HCT116 (cell line): ENCODE measurements at regions not wholly inside any gene's neighbourhood (a gene's known extent, or its start where the extent isn't known, plus 50 kb on each side); places are given as distances from the start of the nearest gene placed in this dataset.

Experiments
- ATAC-seq: fragments of 200-7000 bp; cut with Tn5 transposase; 2 replicates; pipeline ENCODE4 v1.9.1; 2020; ENCODE audit warnings: mild to moderate bottlenecking, moderate library complexity
- BruUV-seq: library from RNA; stranded (reverse); fragments of 400-500 nt; replicated peaks from 2 replicates; lab custom pipeline; 2021; lab: Mats Ljungman, UMichigan
- CTCF ChIA-PET: fragments of 300-600 bp; sonication (Branson Sonifier 250); formaldehyde crosslinking; loops from one replicate; lab custom pipeline; 2021; ENCODE audit warnings: antibody characterized with exemption; lab: Charles Lee
- POLR2A ChIA-PET: fragments of 300-600, 350-600 bp; sonication (Branson Sonifier 250); formaldehyde crosslinking; loops from one replicate; lab custom pipeline; 2021; ENCODE audit warnings: antibody characterized with exemption; lab: Charles Lee
- RAD21 ChIA-PET, 2 experiments: fragments of 300-600 bp; sonication (Branson Sonifier 250); formaldehyde crosslinking; loops; one replicate each; lab custom pipeline; 2023; ENCODE audit warnings: low total read pairs in 2 of 2; ENCODE audit not compliant: uncharacterized antibody in 2 of 2, unreplicated experiment in 2 of 2, low non-redundant PET in 1 of 2; lab: Charles Lee
- DNase-seq: peaks from one replicate; pipeline ENCODE4 v3.0.0-alpha.2; 2010; ENCODE audit warnings: low read depth, low spot score
- H2AFZ ChIP-seq: fragments of 200-600 bp; shearing (Covaris generic), sonication (generic); 2 replicates; pipeline ENCODE4 v1.6.1; 2017; ENCODE audit warnings: low read depth, mixed run types, mixed read lengths, antibody characterized with exemption, low read length; ENCODE audit not compliant: poor library complexity, severe bottlenecking
- H3K27ac ChIP-seq: 2 replicates; pipeline ENCODE4 v1.5.1; 2012; ENCODE audit warnings: low read depth, low read length
- H3K27me3 ChIP-seq: fragments of 200-600 bp; sonication (generic); 2 replicates; pipeline ENCODE4 v1.6.1; 2016; ENCODE audit warnings: mixed run types, low read length, mixed read lengths; ENCODE audit not compliant: insufficient read depth
- H3K36me3 ChIP-seq, 2 experiments: fragments of 200-500 bp in 1 of 2; fragments of 200-600 bp in 1 of 2; sonication (Bioruptor generic) in 1 of 2; sonication (generic) in 1 of 2; 2 replicates each; pipeline versions ENCODE4 v1.5.1 to v1.6.1; 2014 to 2016; ENCODE audit warnings: low read length in 2 of 2, inconsistent platforms in 1 of 2, mixed read lengths in 1 of 2, mixed run types in 1 of 2; ENCODE audit not compliant: insufficient read depth in 2 of 2, control insufficient read depth in 1 of 2
- H3K4me1 ChIP-seq, 2 experiments: fragments of 200-600 bp in 1 of 2; sonication (generic) in 1 of 2; 2 replicates each; pipeline versions ENCODE4 v1.5.1 to v1.6.1; 2012 to 2017; ENCODE audit warnings: low read length in 2 of 2, inconsistent platforms in 1 of 2, mild to moderate bottlenecking in 1 of 2, mixed read lengths in 1 of 2, mixed run types in 1 of 2, moderate library complexity in 1 of 2; ENCODE audit not compliant: insufficient read depth in 2 of 2, control insufficient read depth in 1 of 2
- H3K4me2 ChIP-seq: fragments of 200-600 bp; sonication (generic); 2 replicates; pipeline ENCODE4 v1.6.1; 2017; ENCODE audit warnings: mixed run types, low read length, mixed read lengths
- H3K4me3 ChIP-seq, 2 experiments: fragments of 200-600 bp in 1 of 2; sonication (generic) in 1 of 2; replicated peaks in 1 of 2; 2 replicates each; pipeline ENCODE4 v1.5.1; 2011 to 2016; ENCODE audit warnings: low read length in 2 of 2, control low read depth in 1 of 2, low read depth in 1 of 2, mild to moderate bottlenecking in 1 of 2, mixed read lengths in 1 of 2, mixed run types in 1 of 2
- H3K79me2 ChIP-seq: fragments of 200-600 bp; sonication (generic); 2 replicates; pipeline ENCODE4 v1.6.1; 2017; ENCODE audit warnings: mild to moderate bottlenecking, mixed run types, low read length, moderate library complexity, mixed read lengths; ENCODE audit not compliant: insufficient read depth
- H3K9ac ChIP-seq: fragments of 200-600 bp; sonication (generic); 2 replicates; pipeline ENCODE4 v1.6.1; 2016; ENCODE audit warnings: low read length, mixed read lengths
- H3K9me2 ChIP-seq: fragments of 200-600 bp; sonication (generic), shearing (Covaris generic); 2 replicates; pipeline ENCODE4 v1.6.1; 2017; ENCODE audit warnings: mixed run types, mild to moderate bottlenecking, moderate library complexity; ENCODE audit not compliant: insufficient read depth
- H3K9me3 ChIP-seq, 2 experiments: fragments of 200-500 bp in 1 of 2; fragments of 200-600 bp in 1 of 2; sonication (Bioruptor generic) in 1 of 2; sonication (generic) in 1 of 2; 2 replicates each; pipeline ENCODE4 v1.6.1; 2014 to 2017; ENCODE audit warnings: low read length in 2 of 2, mixed read lengths in 2 of 2, inconsistent platforms in 1 of 2, low read depth in 1 of 2, mild to moderate bottlenecking in 1 of 2, mixed run types in 1 of 2, moderate library complexity in 1 of 2; ENCODE audit not compliant: control insufficient read depth in 1 of 2, insufficient read depth in 1 of 2
- H4K20me1 ChIP-seq: fragments of 200-600 bp; sonication (generic), shearing (Covaris generic); 2 replicates; pipeline ENCODE4 v1.6.1; 2017; ENCODE audit warnings: mixed run types, mild to moderate bottlenecking, moderate library complexity; ENCODE audit not compliant: insufficient read depth
- ATF3 ChIP-seq: IDR thresholded peaks from 2 replicates; pipeline ENCODE4 v1.6.1; 2012
- CBX3 ChIP-seq: IDR thresholded peaks from 2 replicates; pipeline ENCODE4 v1.6.1; 2012; ENCODE audit warnings: low read depth
- CEBPB ChIP-seq: IDR thresholded peaks from 2 replicates; pipeline ENCODE4 v1.6.1; 2012; ENCODE audit warnings: low read depth
- EGR1 ChIP-seq: IDR thresholded peaks from 2 replicates; pipeline ENCODE4 v1.6.1; 2012; ENCODE audit warnings: low read depth
- ELF1 ChIP-seq: IDR thresholded peaks from 2 replicates; pipeline ENCODE4 v1.6.1; 2012; ENCODE audit warnings: low read depth, borderline replicate concordance
- EZH2 ChIP-seq: fragments of 200-600 bp; sonication (generic); IDR thresholded peaks from 2 replicates; pipeline ENCODE4 v1.6.1; 2017; ENCODE audit warnings: antibody characterized with exemption, mixed run types
- EZH2phosphoT487 ChIP-seq: fragments of 200-600 bp; IDR thresholded peaks from 2 replicates; pipeline ENCODE4 v1.6.1; 2018; ENCODE audit warnings: antibody characterized with exemption, borderline replicate concordance
- FOSL1 ChIP-seq: IDR thresholded peaks from 2 replicates; pipeline ENCODE4 v1.6.1; 2012; ENCODE audit warnings: low read depth
- JUND ChIP-seq: IDR thresholded peaks from 2 replicates; pipeline ENCODE4 v1.6.1; 2012
- POLR2A ChIP-seq: IDR thresholded peaks from 2 replicates; pipeline ENCODE4 v1.7.0; 2011; ENCODE audit warnings: borderline replicate concordance; ENCODE audit not compliant: insufficient read depth, insufficient read length; ENCODE audit errors: extremely low read depth
- POLR2AphosphoS5 ChIP-seq: IDR thresholded peaks from 2 replicates; pipeline ENCODE4 v1.6.1; 2011; ENCODE audit warnings: mild to moderate bottlenecking, low read depth, low read length, moderate library complexity
- SIN3A ChIP-seq: IDR thresholded peaks from 2 replicates; pipeline ENCODE4 v1.6.1; 2012; ENCODE audit warnings: low read depth
- SRF ChIP-seq: IDR thresholded peaks from 2 replicates; pipeline ENCODE4 v1.6.1; 2012; ENCODE audit warnings: low read depth
- TCF7L2 ChIP-seq: IDR thresholded peaks from 2 replicates; pipeline ENCODE4 v1.7.0; 2011; ENCODE audit warnings: borderline replicate concordance, inconsistent platforms; ENCODE audit not compliant: insufficient read depth, insufficient read length; ENCODE audit errors: extremely low read depth
- intact Hi-C: fragments of 100-400 bp; cut with micrococcal nuclease; formaldehyde crosslinking; loops from 2 replicates; pipeline ENCODE4 v1.10.0; 2022
- TF ChIP-seq, protein P1 (sequence below): IDR thresholded peaks from 2 replicates; pipeline ENCODE4 v1.6.1; 2012
- TF ChIP-seq, protein P2 (sequence below): IDR thresholded peaks from 2 replicates; pipeline ENCODE4 v1.6.1; 2012; ENCODE audit warnings: low read depth
- TF ChIP-seq, protein P3 (sequence below): IDR thresholded peaks from 2 replicates; pipeline ENCODE4 v1.6.1; 2011; ENCODE audit warnings: mild to moderate bottlenecking, low read length, moderate library complexity; ENCODE audit not compliant: insufficient replicate concordance; ENCODE audit errors: extremely low read depth

DNA sequence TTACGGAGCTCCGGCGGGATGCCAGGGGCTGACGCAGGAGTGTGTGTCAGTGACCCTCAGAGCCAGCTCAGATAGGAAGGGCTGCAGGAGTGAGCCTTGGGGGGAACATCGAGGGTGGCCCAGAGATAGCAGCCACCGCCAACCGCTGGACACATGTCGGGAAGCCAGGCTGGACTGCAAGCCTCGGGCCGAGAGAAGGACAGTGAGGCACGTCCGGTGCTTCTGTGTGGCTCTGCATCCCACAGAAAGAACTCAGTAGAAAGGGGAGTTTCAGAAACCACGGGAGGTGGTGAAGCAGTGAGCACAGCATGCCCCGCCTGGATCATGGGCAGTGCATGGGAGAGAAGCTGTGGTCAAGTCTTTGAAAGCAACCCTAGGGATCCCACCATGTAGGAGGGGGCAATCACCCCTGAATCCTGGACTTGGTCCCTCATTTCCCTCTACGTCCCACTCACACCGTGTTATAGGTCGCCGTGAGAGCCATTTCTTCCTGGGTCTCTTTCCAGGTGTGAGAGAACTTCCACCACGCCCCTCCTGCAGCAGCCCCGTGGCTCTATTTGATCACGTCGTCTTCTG is 383.7 kb upstream of the CDH4 start:
- Histone ChIP-seq H3K9me2 (no peaks in the 10 kb centered on the region), H3K27ac (no peak overlapping the region), H3K9me3 (peaks cover 17 to 33% of the 10 kb centered on the region in 2 experiments; a peak in 2 of 4 replicates), H3K36me3 (no peaks in the 10 kb centered on the region), H3K79me2 (no peaks in the 10 kb centered on the region), H3K4me1 (no peaks in the 10 kb centered on the region), H3K9ac (no peak overlapping the region), H2AFZ (no peak overlapping the region), H3K4me3 (no peak overlapping the region), H4K20me1 (no peaks in the 10 kb centered on the region), H3K27me3 (no peaks in the 10 kb centered on the region), H3K4me2 (no peak overlapping the region)
- ATAC-seq (no peak), DNase-seq (no peak)
- BruUV-seq: no TSS peak
- CTCF ChIA-PET: no interaction called here
- POLR2A ChIA-PET: no interaction called here
- intact Hi-C loops: no loop called here
- RAD21 ChIA-PET: no interaction called here
- TF ChIP-seq, protein P1, sequence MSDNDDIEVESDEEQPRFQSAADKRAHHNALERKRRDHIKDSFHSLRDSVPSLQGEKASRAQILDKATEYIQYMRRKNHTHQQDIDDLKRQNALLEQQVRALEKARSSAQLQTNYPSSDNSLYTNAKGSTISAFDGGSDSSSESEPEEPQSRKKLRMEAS: no peak
- TF ChIP-seq EGR1 (no peak), POLR2A (no peak), SRF (no peak), ELF1 (no peak), SIN3A (no peak), ATF3 (no peak), TCF7L2 (no peak), FOSL1 (no peak), EZH2phosphoT487 (no peak), CBX3 (no peak), EZH2 (no peak), CEBPB (no peak), JUND (no peak), POLR2AphosphoS5 (no peak)
- TF ChIP-seq, protein P2, sequence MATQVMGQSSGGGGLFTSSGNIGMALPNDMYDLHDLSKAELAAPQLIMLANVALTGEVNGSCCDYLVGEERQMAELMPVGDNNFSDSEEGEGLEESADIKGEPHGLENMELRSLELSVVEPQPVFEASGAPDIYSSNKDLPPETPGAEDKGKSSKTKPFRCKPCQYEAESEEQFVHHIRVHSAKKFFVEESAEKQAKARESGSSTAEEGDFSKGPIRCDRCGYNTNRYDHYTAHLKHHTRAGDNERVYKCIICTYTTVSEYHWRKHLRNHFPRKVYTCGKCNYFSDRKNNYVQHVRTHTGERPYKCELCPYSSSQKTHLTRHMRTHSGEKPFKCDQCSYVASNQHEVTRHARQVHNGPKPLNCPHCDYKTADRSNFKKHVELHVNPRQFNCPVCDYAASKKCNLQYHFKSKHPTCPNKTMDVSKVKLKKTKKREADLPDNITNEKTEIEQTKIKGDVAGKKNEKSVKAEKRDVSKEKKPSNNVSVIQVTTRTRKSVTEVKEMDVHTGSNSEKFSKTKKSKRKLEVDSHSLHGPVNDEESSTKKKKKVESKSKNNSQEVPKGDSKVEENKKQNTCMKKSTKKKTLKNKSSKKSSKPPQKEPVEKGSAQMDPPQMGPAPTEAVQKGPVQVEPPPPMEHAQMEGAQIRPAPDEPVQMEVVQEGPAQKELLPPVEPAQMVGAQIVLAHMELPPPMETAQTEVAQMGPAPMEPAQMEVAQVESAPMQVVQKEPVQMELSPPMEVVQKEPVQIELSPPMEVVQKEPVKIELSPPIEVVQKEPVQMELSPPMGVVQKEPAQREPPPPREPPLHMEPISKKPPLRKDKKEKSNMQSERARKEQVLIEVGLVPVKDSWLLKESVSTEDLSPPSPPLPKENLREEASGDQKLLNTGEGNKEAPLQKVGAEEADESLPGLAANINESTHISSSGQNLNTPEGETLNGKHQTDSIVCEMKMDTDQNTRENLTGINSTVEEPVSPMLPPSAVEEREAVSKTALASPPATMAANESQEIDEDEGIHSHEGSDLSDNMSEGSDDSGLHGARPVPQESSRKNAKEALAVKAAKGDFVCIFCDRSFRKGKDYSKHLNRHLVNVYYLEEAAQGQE: no peak
- TF ChIP-seq, protein P3, sequence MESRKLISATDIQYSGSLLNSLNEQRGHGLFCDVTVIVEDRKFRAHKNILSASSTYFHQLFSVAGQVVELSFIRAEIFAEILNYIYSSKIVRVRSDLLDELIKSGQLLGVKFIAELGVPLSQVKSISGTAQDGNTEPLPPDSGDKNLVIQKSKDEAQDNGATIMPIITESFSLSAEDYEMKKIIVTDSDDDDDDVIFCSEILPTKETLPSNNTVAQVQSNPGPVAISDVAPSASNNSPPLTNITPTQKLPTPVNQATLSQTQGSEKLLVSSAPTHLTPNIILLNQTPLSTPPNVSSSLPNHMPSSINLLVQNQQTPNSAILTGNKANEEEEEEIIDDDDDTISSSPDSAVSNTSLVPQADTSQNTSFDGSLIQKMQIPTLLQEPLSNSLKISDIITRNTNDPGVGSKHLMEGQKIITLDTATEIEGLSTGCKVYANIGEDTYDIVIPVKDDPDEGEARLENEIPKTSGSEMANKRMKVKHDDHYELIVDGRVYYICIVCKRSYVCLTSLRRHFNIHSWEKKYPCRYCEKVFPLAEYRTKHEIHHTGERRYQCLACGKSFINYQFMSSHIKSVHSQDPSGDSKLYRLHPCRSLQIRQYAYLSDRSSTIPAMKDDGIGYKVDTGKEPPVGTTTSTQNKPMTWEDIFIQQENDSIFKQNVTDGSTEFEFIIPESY: no peak
